ENCODE measurements at regions not wholly inside any gene's neighbourhood (a gene's known extent, or its start where the extent isn't known, plus 50 kb on each side); places are given as distances from the start of the nearest gene placed in this dataset.
A peak's percentile ranks its signal among the peaks of the same experiment; 100 is the strongest.

GRCh38 chr16:35753559-35754390 lies 2294.4 kb downstream of the TP53TG3F start:
- Histone ChIP-seq H3K27me3 (replicated peaks in 1 of 7) (no peaks in the 10 kb centered on the region), H3K4me1 (no peaks in the 10 kb centered on the region), H3K9me3 (peaks cover 0 to 100% (median 90%) of the 10 kb centered on the region in 8 donors), H3K4me3 (no peak overlapping the region), H3K27ac (no peak overlapping the region), H3K36me3 (no peaks in the 10 kb centered on the region)
- peak; percentile 65 for DNase-seq
- 76 to 85% (median 76%) methylated on average over 12 of the region's 12 CpGs for WGBS, 5 donors
- intact Hi-C loops (cut with DNase I; ENCODE audit: low total_unique reads) = no loop called here
- TF ChIP-seq POLR2A (IDR thresholded peaks at IDR 0.05) = no peak
- no peak for TF ChIP-seq POLR2AphosphoS5 (IDR thresholded peaks at IDR 0.05)
- TF ChIP-seq CTCF (IDR thresholded peaks at IDR 0.05 in 8 of 11, conservative IDR thresholded peaks at IDR 0.05 in 3 of 11) = no peak

GRCh38 chr16:35754391-35755369 lies 2295.3 kb downstream of the TP53TG3F start:
- H3K27me3 ChIP-seq (replicated peaks in 1 of 7) = no peaks in the 10 kb centered on the region
- no peaks in the 10 kb centered on the region for H3K4me1 ChIP-seq
- H3K36me3 ChIP-seq = no peaks in the 10 kb centered on the region
- no peak overlapping the region for H3K27ac ChIP-seq
- H3K4me3 ChIP-seq = no peak overlapping the region
- peaks cover 0 to 99% (median 89%) of the 10 kb centered on the region in 8 donors for H3K9me3 ChIP-seq
- 70 to 87% (median 82%) methylated on average over 12 of the region's 12 CpGs for WGBS, 5 donors
- no peak for TF ChIP-seq CTCF (IDR thresholded peaks at IDR 0.05 in 8 of 11, conservative IDR thresholded peaks at IDR 0.05 in 3 of 11)
- no peak for TF ChIP-seq POLR2AphosphoS5 (IDR thresholded peaks at IDR 0.05)
- no peak for TF ChIP-seq POLR2A (IDR thresholded peaks at IDR 0.05)
- intact Hi-C loops (cut with DNase I; ENCODE audit: low total_unique reads) = no loop called here
- DNase-seq = peak; percentile 54

- no peak for DNase-seq
- no peaks in the 10 kb centered on the region for H3K4me1 ChIP-seq
- 66 to 82% (median 79%) methylated on average over 9 to 12 of the region's 12 CpGs for WGBS, 5 donors
- no peak for TF ChIP-seq CTCF (IDR thresholded peaks at IDR 0.05 in 8 of 11, conservative IDR thresholded peaks at IDR 0.05 in 3 of 11)
- intact Hi-C loops (cut with DNase I; ENCODE audit: low total_unique reads) = no loop called here
- no peak overlapping the region for H3K4me3 ChIP-seq
- H3K27me3 ChIP-seq (replicated peaks in 1 of 7) = no peaks in the 10 kb centered on the region
- H3K27ac ChIP-seq = no peak overlapping the region
- H3K36me3 ChIP-seq = no peaks in the 10 kb centered on the region
- H3K9me3 ChIP-seq = peaks cover 0 to 100% (median 94%) of the 10 kb centered on the region in 8 donors
Measured at GRCh38 chr16:35788381-35788780, 2329.0 kb downstream of the TP53TG3F start.
